ENCODE measurements at regions not wholly inside any gene's neighbourhood (a gene's known extent, or its start where the extent isn't known, plus 50 kb on each side); places are given as distances from the start of the nearest gene placed in this dataset.

- TF ChIP-seq YY1 (IDR thresholded peaks at IDR 0.05; ENCODE audit: insufficient read depth, insufficient read length): no peak
- TF ChIP-seq ZNF274 (IDR thresholded peaks at IDR 0.05; ENCODE audit: low read depth, low read length): no peak
- no peak for TF ChIP-seq SUZ12 (IDR thresholded peaks at IDR 0.05; ENCODE audit: extremely low read depth, insufficient read depth, insufficient read length)
Observed at GRCh38 chr2:12469141-12469561, 247.6 kb upstream of the TRIB2 start.
